B cell (primary cell): ENCODE measurements at regions not wholly inside any gene's neighbourhood (a gene's known extent, or its start where the extent isn't known, plus 50 kb on each side); places are given as distances from the start of the nearest gene placed in this dataset.

Experiments used
- ATAC-seq: fragments of 200-7000 bp; cut with Tn5 transposase; one replicate; pipeline ENCODE4 v1.10.0; 2021; ENCODE audit warnings: low read depth, mild to moderate bottlenecking, moderate number of reproducible peaks, moderate library complexity
- CTCF ChIA-PET: fragments of 350-600 bp; sonication (Branson Sonifier 250); formaldehyde crosslinking; loops from one replicate; lab custom pipeline; 2021; ENCODE audit warnings: antibody characterized with exemption, inconsistent platforms; lab: Charles Lee
- POLR2A ChIA-PET: fragments of 350-600 bp; sonication (Branson Sonifier 250); formaldehyde crosslinking; loops from one replicate; lab custom pipeline; 2021; ENCODE audit warnings: antibody characterized with exemption; lab: Charles Lee
- DNase-seq: peaks from one replicate; pipeline ENCODE4 v3.0.0; 2013
- H2AFZ ChIP-seq: 2 replicates; pipeline ENCODE4 v1.6.1; 2012; ENCODE audit warnings: mild to moderate bottlenecking, low read depth, low read length; ENCODE audit not compliant: insufficient read depth, poor library complexity, severe bottlenecking
- H3K27ac ChIP-seq, 2 donors: 1 replicate in 1 of 2; 2 replicates in 1 of 2; pipeline ENCODE4 v1.5.1; 2012 to 2013; ENCODE audit warnings: low read length in 2 of 2, mild to moderate bottlenecking in 2 of 2, moderate library complexity in 1 of 2
- H3K27me3 ChIP-seq, 4 experiments: fragments of 200-600 bp in 1 of 4; sonication (generic) in 1 of 4; replicated peaks in 1 of 4; 1 replicate in 2 of 4; 2 replicates in 2 of 4; pipeline versions ENCODE4 v1.6.1 to v1.7.0; 2013 to 2016; ENCODE audit warnings: low read length in 3 of 4, mild to moderate bottlenecking in 2 of 4, mixed read lengths in 1 of 4, moderate library complexity in 1 of 4; ENCODE audit not compliant: insufficient read depth in 4 of 4, control insufficient read depth in 3 of 4; ENCODE audit errors: control extremely low read depth in 1 of 4
- H3K36me3 ChIP-seq, 2 experiments: replicated peaks in 1 of 2; 1 replicate in 1 of 2; 2 replicates in 1 of 2; pipeline versions ENCODE4 v1.6.1 to v1.7.1; 2013; ENCODE audit warnings: low read length in 1 of 2; ENCODE audit not compliant: insufficient read depth in 2 of 2, control insufficient read depth in 1 of 2; ENCODE audit errors: control extremely low read depth in 1 of 2, extremely low read depth in 1 of 2
- H3K4me1 ChIP-seq, 2 donors: fragments of 200-600 bp in 1 of 2; sonication (generic) in 1 of 2; 1 replicate in 1 of 2; 2 replicates in 1 of 2; pipeline versions ENCODE4 v1.5.1 to v1.6.1; 2013 to 2017; ENCODE audit warnings: low read length in 2 of 2; ENCODE audit not compliant: control insufficient read depth in 2 of 2, insufficient read depth in 2 of 2
- H3K4me2 ChIP-seq: replicated peaks from 2 replicates; pipeline ENCODE3; 2012; ENCODE audit warnings: mild to moderate bottlenecking, low read depth, low read length; ENCODE audit not compliant: poor library complexity, severe bottlenecking
- H3K4me3 ChIP-seq, 5 experiments: fragments of 200-600 bp in 1 of 5; sonication (generic) in 1 of 5; 1 replicate in 3 of 5; 2 replicates in 2 of 5; pipeline versions ENCODE4 v1.5.1 to v1.7.0; 2011 to 2016; ENCODE audit warnings: low read length in 4 of 5, mild to moderate bottlenecking in 4 of 5, low read depth in 2 of 5, control low read depth in 1 of 5, moderate library complexity in 1 of 5; ENCODE audit not compliant: insufficient read depth in 1 of 5; ENCODE audit errors: control extremely low read depth in 1 of 5, extremely low read depth in 1 of 5
- H3K79me2 ChIP-seq: fragments of 200-600 bp; sonication (generic); one replicate; pipeline ENCODE4 v1.6.0; 2016; ENCODE audit warnings: low read length; ENCODE audit not compliant: control insufficient read depth, insufficient read depth
- H3K9ac ChIP-seq: fragments of 200-600 bp; sonication (generic); 2 replicates; pipeline ENCODE4 v1.6.1; 2017; ENCODE audit warnings: mild to moderate bottlenecking, low read length, moderate library complexity
- H3K9me3 ChIP-seq, 3 donors: one replicate each; pipeline versions ENCODE4 v1.6.1 to v1.7.1; 2013; ENCODE audit warnings: low read length in 2 of 3; ENCODE audit not compliant: control insufficient read depth in 2 of 3, insufficient read depth in 1 of 3; ENCODE audit errors: control extremely low read depth in 1 of 3
- H4K20me1 ChIP-seq: 2 replicates; pipeline ENCODE4 v1.6.0; 2012; ENCODE audit warnings: mild to moderate bottlenecking, low read length; ENCODE audit not compliant: insufficient read depth, control insufficient read depth, poor library complexity, severe bottlenecking
- H3K27ac Mint-ChIP-seq: one replicate; pipeline ENCODE4 v1.8.0; 2021; ENCODE audit warnings: mixed read lengths
- H3K27me3 Mint-ChIP-seq: one replicate; pipeline ENCODE4 v1.8.0; 2021; ENCODE audit warnings: mixed read lengths
- H3K4me1 Mint-ChIP-seq: one replicate; pipeline ENCODE4 v1.8.0; 2021; ENCODE audit warnings: mixed read lengths
- H3K4me3 Mint-ChIP-seq: one replicate; pipeline ENCODE4 v1.8.0; 2021; ENCODE audit warnings: mixed read lengths
- H3K9me3 Mint-ChIP-seq: one replicate; pipeline ENCODE4 v1.8.0; 2022; ENCODE audit warnings: mixed read lengths; ENCODE audit not compliant: insufficient read depth
- EZH2 ChIP-seq: IDR thresholded peaks from 2 replicates; pipeline ENCODE4 v1.6.1; 2012; ENCODE audit warnings: borderline replicate concordance, low read depth, mild to moderate bottlenecking, moderate library complexity, low read length; ENCODE audit not compliant: insufficient read depth, poor library complexity, severe bottlenecking
- WGBS: methylation state at CpG from one replicate; pipeline ENCODE4 v1.1.5; 2013; ENCODE audit warnings: missing lambda C conversion rate; ENCODE audit not compliant: insufficient coverage; 5-methylcytosine and 5-hydroxymethylcytosine counted together
- intact Hi-C: fragments of 100-400 bp; cut with micrococcal nuclease; formaldehyde crosslinking; loops from one replicate; pipeline ENCODE4 v1.10.0; 2022
- TF ChIP-seq, protein P1 (sequence below): fragments of 200-600 bp; IDR thresholded peaks from one replicate; pipeline ENCODE4 v1.8.0; 2022; ENCODE audit warnings: antibody characterized with exemption, mild to moderate bottlenecking

- no peak overlapping the region for H3K4me3 ChIP-seq
- Mint-ChIP-seq H3K27ac (no peak overlapping the region), H3K9me3 (peaks cover 4% of the 10 kb centered on the region), H3K4me1 (no peaks in the 10 kb centered on the region), H3K27me3 (no peaks in the 10 kb centered on the region), H3K4me3 (no peak overlapping the region)
- no peaks in the 10 kb centered on the region for H3K36me3 ChIP-seq
- H3K79me2 ChIP-seq: no peaks in the 10 kb centered on the region
- DNase-seq (no peak), ATAC-seq (no peak)
- no peaks in the 10 kb centered on the region for H4K20me1 ChIP-seq
- no peaks in the 10 kb centered on the region for H3K4me1 ChIP-seq
- no peak for TF ChIP-seq EZH2
- TF ChIP-seq, protein P1, sequence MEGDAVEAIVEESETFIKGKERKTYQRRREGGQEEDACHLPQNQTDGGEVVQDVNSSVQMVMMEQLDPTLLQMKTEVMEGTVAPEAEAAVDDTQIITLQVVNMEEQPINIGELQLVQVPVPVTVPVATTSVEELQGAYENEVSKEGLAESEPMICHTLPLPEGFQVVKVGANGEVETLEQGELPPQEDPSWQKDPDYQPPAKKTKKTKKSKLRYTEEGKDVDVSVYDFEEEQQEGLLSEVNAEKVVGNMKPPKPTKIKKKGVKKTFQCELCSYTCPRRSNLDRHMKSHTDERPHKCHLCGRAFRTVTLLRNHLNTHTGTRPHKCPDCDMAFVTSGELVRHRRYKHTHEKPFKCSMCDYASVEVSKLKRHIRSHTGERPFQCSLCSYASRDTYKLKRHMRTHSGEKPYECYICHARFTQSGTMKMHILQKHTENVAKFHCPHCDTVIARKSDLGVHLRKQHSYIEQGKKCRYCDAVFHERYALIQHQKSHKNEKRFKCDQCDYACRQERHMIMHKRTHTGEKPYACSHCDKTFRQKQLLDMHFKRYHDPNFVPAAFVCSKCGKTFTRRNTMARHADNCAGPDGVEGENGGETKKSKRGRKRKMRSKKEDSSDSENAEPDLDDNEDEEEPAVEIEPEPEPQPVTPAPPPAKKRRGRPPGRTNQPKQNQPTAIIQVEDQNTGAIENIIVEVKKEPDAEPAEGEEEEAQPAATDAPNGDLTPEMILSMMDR: no peak
- ChIA-PET CTCF (no interaction called here), POLR2A (no interaction called here)
- no CpG with 5 or more reads among the region's 3 CpGs for WGBS
- H3K9me3 ChIP-seq: peaks cover 0 to 1% (median under 1%) of the 10 kb centered on the region in 3 donors
- H2AFZ ChIP-seq: no peak overlapping the region
- H3K27me3 ChIP-seq: no peaks in the 10 kb centered on the region
- intact Hi-C loops: no loop called here
- no peak overlapping the region for H3K4me2 ChIP-seq
- no peak overlapping the region for H3K27ac ChIP-seq
- H3K9ac ChIP-seq: no peak overlapping the region
Observed at GRCh38 chr5:145433077-145433476, 402.1 kb downstream of the PRELID2 start.

- Histone ChIP-seq H2AFZ (no peak overlapping the region), H3K4me1 (no peaks in the 10 kb centered on the region), H3K9ac (no peak overlapping the region), H3K79me2 (no peaks in the 10 kb centered on the region), H4K20me1 (no peaks in the 10 kb centered on the region), H3K9me3 (peaks cover 0 to 3% (median 0%) of the 10 kb centered on the region in 3 donors), H3K27ac (no peak overlapping the region), H3K36me3 (no peaks in the 10 kb centered on the region), H3K4me2 (no peak overlapping the region), H3K27me3 (no peaks in the 10 kb centered on the region), H3K4me3 (no peak overlapping the region)
- TF ChIP-seq, protein P1: no peak
- no peak for TF ChIP-seq EZH2
- WGBS: 56% methylated on average over 3 of the region's 3 CpGs
- H3K4me1 Mint-ChIP-seq: no peaks in the 10 kb centered on the region
- ATAC-seq (no peak), DNase-seq (no peak)
- no peaks in the 10 kb centered on the region for H3K27me3 Mint-ChIP-seq
- no peak overlapping the region for H3K27ac Mint-ChIP-seq
- H3K9me3 Mint-ChIP-seq: peaks cover 7% of the 10 kb centered on the region
- intact Hi-C loops: no loop called here
- H3K4me3 Mint-ChIP-seq: no peak overlapping the region
- POLR2A ChIA-PET: no interaction called here
- CTCF ChIA-PET: no interaction called here
Observed at GRCh38 chr5:145429170-145429569, 406.0 kb downstream of the PRELID2 start.
